ENCODE measurements at regions not wholly inside any gene's neighbourhood (a gene's known extent, or its start where the extent isn't known, plus 50 kb on each side); places are given as distances from the start of the nearest gene placed in this dataset.

DNA sequence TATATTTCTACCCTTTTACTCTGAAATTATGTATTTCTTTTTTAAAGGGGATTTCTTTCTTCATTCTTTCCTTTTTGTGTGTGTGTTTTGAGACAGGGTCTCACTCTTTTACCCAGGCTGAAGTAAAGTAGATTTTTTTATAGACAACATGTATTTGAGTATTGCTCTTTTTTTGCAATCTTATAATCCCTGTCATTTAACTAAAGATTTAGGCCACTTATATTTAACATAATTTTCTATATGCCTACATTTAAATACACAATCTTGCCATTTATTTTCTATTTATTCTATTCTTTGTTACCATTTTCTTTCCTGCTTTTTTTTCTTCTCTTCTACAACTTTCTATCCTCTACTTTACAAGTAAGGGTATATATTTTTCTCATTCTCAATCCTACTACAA lies 416.0 kb upstream of the IRX2 start:
- TF ChIP-seq, protein P1, sequence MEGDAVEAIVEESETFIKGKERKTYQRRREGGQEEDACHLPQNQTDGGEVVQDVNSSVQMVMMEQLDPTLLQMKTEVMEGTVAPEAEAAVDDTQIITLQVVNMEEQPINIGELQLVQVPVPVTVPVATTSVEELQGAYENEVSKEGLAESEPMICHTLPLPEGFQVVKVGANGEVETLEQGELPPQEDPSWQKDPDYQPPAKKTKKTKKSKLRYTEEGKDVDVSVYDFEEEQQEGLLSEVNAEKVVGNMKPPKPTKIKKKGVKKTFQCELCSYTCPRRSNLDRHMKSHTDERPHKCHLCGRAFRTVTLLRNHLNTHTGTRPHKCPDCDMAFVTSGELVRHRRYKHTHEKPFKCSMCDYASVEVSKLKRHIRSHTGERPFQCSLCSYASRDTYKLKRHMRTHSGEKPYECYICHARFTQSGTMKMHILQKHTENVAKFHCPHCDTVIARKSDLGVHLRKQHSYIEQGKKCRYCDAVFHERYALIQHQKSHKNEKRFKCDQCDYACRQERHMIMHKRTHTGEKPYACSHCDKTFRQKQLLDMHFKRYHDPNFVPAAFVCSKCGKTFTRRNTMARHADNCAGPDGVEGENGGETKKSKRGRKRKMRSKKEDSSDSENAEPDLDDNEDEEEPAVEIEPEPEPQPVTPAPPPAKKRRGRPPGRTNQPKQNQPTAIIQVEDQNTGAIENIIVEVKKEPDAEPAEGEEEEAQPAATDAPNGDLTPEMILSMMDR (IDR thresholded peaks at IDR 0.05), result no peak
- no peak for TF ChIP-seq POLR2A (IDR thresholded peaks at IDR 0.05)

All from thyroid gland (tissue), 4 donors.